ENCODE measurements at regions not wholly inside any gene's neighbourhood (a gene's known extent, or its start where the extent isn't known, plus 50 kb on each side); places are given as distances from the start of the nearest gene placed in this dataset.

GRCh38 chr1:177799746-177800145 lies 170.1 kb downstream of the SEC16B start:
- no peak for DNase-seq
- in situ Hi-C loops (cut with HindIII; ENCODE audit: low pct_ligation_motif_present, low pct_unique_long_range_greater_than_20kb, low sequenced_read_pairs) = no loop called here

- in situ Hi-C loops (cut with HindIII; ENCODE audit: low pct_ligation_motif_present, low pct_unique_long_range_greater_than_20kb, low sequenced_read_pairs) = no loop called here
Measured at GRCh38 chr1:177798614-177799013, 171.2 kb downstream of the SEC16B start.

GRCh38 chr1:177796561-177796960 lies 173.3 kb downstream of the SEC16B start:
- in situ Hi-C loops (cut with HindIII; ENCODE audit: low pct_ligation_motif_present, low pct_unique_long_range_greater_than_20kb, low sequenced_read_pairs) = no loop called here
- no peak for DNase-seq

More at GRCh38 chr1:177798614-177799013, 171.2 kb downstream of the SEC16B start:
- DNase-seq = no peak

- no peak for DNase-seq
- in situ Hi-C loops (cut with HindIII; ENCODE audit: low pct_ligation_motif_present, low pct_unique_long_range_greater_than_20kb, low sequenced_read_pairs) = no loop called here
Measured at GRCh38 chr1:177794376-177794991, 175.4 kb downstream of the SEC16B start.

GRCh38 chr1:177793900-177794299 lies 176.0 kb downstream of the SEC16B start:
- no peak for DNase-seq
- in situ Hi-C loops (cut with HindIII; ENCODE audit: low pct_ligation_motif_present, low pct_unique_long_range_greater_than_20kb, low sequenced_read_pairs) = no loop called here

- no peak for DNase-seq
- in situ Hi-C loops (cut with HindIII; ENCODE audit: low pct_ligation_motif_present, low pct_unique_long_range_greater_than_20kb, low sequenced_read_pairs) = no loop called here
Measured at GRCh38 chr1:177790566-177790965, 179.3 kb downstream of the SEC16B start.

- in situ Hi-C loops (cut with HindIII; ENCODE audit: low pct_ligation_motif_present, low pct_unique_long_range_greater_than_20kb, low sequenced_read_pairs) = no loop called here
- no peak for DNase-seq
Measured at GRCh38 chr1:177789956-177790355, 179.9 kb downstream of the SEC16B start.

- in situ Hi-C loops (cut with HindIII; ENCODE audit: low pct_ligation_motif_present, low pct_unique_long_range_greater_than_20kb, low sequenced_read_pairs) = no loop called here
- DNase-seq = no peak
Measured at GRCh38 chr1:177786176-177786745, 183.6 kb downstream of the SEC16B start.

- no peak for DNase-seq
- in situ Hi-C loops (cut with HindIII; ENCODE audit: low pct_ligation_motif_present, low pct_unique_long_range_greater_than_20kb, low sequenced_read_pairs) = no loop called here
Measured at GRCh38 chr1:177784936-177785335, 184.9 kb downstream of the SEC16B start.

GRCh38 chr1:177784409-177784808 lies 185.4 kb downstream of the SEC16B start:
- DNase-seq = no peak
- in situ Hi-C loops (cut with HindIII; ENCODE audit: low pct_ligation_motif_present, low pct_unique_long_range_greater_than_20kb, low sequenced_read_pairs) = no loop called here

- in situ Hi-C loops (cut with HindIII; ENCODE audit: low pct_ligation_motif_present, low pct_unique_long_range_greater_than_20kb, low sequenced_read_pairs) = no loop called here
- no peak for DNase-seq
Measured at GRCh38 chr1:177783051-177783450, 186.8 kb downstream of the SEC16B start.

GRCh38 chr1:177780096-177780700 lies 189.7 kb downstream of the SEC16B start:
- peak; percentile 61 for DNase-seq
- in situ Hi-C loops (cut with HindIII; ENCODE audit: low pct_ligation_motif_present, low pct_unique_long_range_greater_than_20kb, low sequenced_read_pairs) = no loop called here

- in situ Hi-C loops (cut with HindIII; ENCODE audit: low pct_ligation_motif_present, low pct_unique_long_range_greater_than_20kb, low sequenced_read_pairs) = no loop called here
- no peak for DNase-seq
Measured at GRCh38 chr1:177779166-177779965, 190.5 kb downstream of the SEC16B start.

GRCh38 chr1:177775924-177776323 lies 193.9 kb downstream of the SEC16B start:
- DNase-seq = no peak
- in situ Hi-C loops (cut with HindIII; ENCODE audit: low pct_ligation_motif_present, low pct_unique_long_range_greater_than_20kb, low sequenced_read_pairs) = no loop called here

GRCh38 chr1:177772386-177772960 lies 197.4 kb downstream of the SEC16B start:
- DNase-seq = no peak
- in situ Hi-C loops (cut with HindIII; ENCODE audit: low pct_ligation_motif_present, low pct_unique_long_range_greater_than_20kb, low sequenced_read_pairs) = no loop called here

- in situ Hi-C loops (cut with HindIII; ENCODE audit: low pct_ligation_motif_present, low pct_unique_long_range_greater_than_20kb, low sequenced_read_pairs) = no loop called here
- DNase-seq = no peak
Measured at GRCh38 chr1:177771688-177772087, 198.2 kb downstream of the SEC16B start.

GRCh38 chr1:177770096-177770495 lies 199.8 kb downstream of the SEC16B start:
- in situ Hi-C loops (cut with HindIII; ENCODE audit: low pct_ligation_motif_present, low pct_unique_long_range_greater_than_20kb, low sequenced_read_pairs) = no loop called here
- DNase-seq = no peak

- in situ Hi-C loops (cut with HindIII; ENCODE audit: low pct_ligation_motif_present, low pct_unique_long_range_greater_than_20kb, low sequenced_read_pairs) = no loop called here
- DNase-seq = no peak
Measured at GRCh38 chr1:177755851-177756560, 213.9 kb downstream of the SEC16B start.

All from ACHN (cell line).